HG03175 (cell line): ENCODE measurements at regions not wholly inside any gene's neighbourhood (a gene's known extent, or its start where the extent isn't known, plus 50 kb on each side); places are given as distances from the start of the nearest gene placed in this dataset.

Experiments
- ATAC-seq: cut with Tn5 transposase; IDR thresholded peaks from one replicate; pipeline ENCODE4 v1.9.1; 2021; ENCODE audit warnings: mild to moderate bottlenecking, moderate library complexity; ENCODE audit not compliant: unreplicated experiment

DNA sequence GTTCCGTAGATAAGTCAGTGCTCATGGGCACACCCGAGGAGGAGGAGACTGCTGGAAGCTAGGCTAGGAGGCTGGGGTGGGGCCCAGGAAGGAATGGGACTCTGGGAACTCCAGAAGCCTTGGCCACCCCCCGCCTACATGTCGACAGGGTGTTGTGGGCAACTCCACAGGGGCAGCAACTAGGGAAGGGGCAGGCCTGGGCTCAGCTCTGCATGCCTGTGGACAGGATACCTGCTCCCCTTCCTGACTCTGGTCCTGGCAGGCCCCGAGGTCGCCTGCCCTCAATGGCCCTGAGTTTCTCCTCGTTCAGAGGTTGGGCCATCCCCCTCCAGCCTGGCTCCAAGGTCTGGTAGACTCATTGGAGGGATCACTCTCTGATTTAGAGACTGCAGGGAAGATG, 138.9 kb upstream of the LINGO1 start:
- ATAC-seq, result no peak

DNA sequence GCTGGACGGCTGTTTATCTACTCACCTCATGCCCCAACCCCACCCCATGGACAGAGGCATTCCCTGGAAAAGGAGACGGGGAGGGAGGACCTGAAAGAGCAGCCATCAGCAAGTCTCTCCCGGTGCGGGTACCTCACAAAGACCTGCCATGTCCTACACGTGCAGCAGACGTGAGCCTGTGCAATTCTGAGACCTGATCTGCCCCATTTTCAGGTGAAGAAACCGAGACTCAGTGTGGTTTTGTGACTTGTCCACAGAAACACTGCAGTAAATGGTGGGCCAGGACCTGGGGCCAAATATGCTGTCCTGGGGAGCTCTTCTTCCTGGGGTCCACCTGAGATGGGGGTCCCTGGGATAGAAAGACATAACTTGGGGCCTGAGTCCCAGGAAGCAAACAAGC, 137.0 kb upstream of the LINGO1 start:
- ATAC-seq, result no peak

- ATAC-seq, result no peak
Observed at GRCh38 chr15:77768521-77769078, 135.9 kb upstream of the LINGO1 start.

GRCh38 chr15:77768107-77768506, 135.4 kb upstream of the LINGO1 start:
- no peak for ATAC-seq

DNA sequence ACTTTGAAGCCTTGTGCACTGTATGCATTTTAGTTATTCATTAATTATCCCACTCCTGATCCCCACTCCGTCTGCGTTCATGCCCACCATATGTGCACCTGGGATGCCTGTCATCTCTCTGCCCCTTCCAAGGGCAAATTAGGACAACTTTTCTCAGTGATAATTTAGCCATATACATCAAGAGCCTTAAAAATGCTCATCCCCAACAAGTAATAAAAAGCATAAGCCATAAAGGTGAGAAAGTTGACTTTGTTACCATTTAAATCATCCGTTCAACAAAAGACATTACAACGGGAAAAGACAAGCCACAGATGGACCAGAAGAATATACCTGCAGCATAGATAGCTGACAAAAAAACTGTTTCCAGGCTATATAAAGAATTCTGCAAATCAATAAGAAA, 131.4 kb upstream of the LINGO1 start:
- ATAC-seq, result no peak

- ATAC-seq, result no peak
Observed at GRCh38 chr15:77762747-77763355, 130.1 kb upstream of the LINGO1 start.

DNA sequence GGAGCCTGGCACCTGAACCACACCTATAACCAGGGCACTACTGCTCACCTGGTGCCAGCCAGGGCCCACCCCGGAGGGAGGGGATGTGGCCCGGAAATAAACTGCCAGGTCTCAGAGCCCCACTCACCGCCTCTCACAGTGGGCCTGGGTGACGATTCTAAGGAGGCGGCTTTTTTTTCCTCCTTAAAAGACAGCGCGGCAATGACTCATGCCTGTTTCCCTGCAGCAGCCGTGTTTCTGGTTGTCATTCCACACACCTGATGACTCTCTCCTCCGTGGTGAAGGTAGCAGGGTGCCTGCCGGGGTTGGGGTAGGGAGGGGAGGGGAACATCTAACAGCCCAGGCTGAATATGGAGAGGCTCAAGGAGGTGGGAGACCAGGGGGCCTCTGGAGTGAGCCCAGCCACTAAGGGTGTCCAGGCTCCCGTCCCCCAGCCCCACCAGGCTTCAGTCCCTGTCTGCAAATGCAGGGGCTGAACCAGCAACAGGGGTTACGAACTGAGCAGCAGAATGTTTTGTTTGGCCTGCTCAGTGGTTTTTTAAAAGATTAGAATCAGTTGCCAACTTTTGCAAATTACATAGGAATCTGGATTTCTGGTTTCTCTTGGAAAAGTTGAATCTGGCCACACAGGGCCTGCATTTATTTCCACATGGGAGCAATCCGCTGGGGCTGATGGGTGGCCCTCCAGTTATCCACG, 127.3 kb upstream of the LINGO1 start:
- no peak for ATAC-seq

DNA sequence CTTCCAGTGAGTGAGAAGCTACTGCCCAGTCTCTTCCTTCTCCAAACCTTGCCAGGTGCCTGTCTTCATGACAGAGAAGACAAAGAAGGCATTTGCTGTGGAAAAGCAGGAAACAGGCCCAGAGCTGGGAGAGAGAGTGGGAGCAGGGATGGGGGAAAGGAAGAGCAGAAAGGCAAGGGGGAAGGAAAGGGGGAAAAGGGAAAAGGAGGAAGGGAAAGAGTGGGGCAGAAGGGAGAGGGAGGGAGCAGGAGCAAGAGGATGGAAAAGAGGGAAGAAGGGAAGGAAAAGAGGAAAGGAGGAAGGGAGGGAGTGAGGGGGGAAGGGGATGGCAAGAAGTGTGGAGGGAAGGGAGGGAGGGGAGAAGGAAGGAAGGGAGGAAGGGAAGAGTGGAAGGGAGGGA, 121.2 kb upstream of the LINGO1 start:
- no peak for ATAC-seq

- no peak for ATAC-seq
Observed at GRCh38 chr15:77753281-77753873, 120.7 kb upstream of the LINGO1 start.

DNA sequence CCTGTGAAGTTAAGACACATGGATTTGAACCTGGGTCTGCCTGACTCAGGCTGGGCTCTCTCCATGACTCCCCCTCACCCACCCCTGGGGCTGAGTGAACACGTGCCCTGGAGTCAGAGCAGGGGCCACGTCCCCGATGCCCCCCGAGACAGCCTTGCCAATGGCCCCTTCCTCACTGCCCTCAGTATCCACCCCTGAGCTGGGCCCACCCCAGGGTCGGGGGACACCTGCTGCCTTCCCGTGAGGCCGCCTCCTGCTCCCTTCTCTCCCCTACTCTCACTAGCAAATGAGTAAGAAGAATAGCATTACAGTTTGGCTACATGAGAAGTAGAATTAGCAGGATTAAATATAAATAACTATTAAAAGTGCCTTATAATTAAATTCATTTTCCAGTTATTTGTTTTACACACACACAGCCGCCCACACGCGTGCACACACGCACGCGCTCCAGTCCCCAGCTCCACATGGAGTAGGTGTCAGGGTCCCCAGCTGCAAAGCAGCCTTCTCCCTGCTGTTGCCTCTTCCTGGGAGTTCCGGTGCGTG, 117.4 kb upstream of the LINGO1 start:
- ATAC-seq, result no peak

DNA sequence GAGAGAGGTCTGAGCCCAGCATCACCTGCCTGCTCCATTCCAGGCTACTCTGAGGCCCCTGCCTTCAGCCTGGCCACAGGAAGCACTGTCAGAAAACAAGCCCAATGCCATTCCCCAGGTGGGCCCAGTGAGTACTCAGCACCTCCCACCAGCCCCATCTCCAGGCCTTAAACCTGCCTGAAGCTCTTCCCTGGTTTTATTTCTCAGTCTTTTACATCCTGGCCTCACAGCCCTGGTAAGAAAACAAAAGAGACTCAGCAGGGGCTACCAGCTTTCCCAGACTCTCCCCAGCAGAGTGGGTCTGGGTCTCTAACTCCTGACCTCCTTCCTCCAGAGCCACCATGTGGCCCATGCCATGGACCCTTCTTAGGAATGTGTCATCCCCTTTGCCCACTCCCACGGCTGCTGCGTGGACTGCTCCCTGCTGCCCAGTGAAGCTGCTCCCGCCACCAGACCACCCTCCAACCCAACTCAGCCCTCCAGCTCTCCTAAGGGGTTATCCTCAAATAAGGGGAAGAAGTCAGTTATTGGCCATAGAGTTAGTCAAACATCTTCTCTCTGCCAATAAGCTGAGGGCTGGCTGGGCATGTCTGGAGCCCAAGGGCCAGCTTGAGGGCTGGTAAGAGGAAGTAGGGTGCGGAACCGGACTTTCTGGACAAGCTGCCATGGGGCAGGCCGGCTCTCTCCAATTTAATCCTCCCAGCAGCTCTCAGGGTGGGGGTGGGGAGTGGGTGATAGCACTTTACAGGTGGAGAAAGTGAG, 116.7 kb upstream of the LINGO1 start:
- no peak for ATAC-seq

- no peak for ATAC-seq
Observed at GRCh38 chr15:77748078-77749064, 115.7 kb upstream of the LINGO1 start.

DNA sequence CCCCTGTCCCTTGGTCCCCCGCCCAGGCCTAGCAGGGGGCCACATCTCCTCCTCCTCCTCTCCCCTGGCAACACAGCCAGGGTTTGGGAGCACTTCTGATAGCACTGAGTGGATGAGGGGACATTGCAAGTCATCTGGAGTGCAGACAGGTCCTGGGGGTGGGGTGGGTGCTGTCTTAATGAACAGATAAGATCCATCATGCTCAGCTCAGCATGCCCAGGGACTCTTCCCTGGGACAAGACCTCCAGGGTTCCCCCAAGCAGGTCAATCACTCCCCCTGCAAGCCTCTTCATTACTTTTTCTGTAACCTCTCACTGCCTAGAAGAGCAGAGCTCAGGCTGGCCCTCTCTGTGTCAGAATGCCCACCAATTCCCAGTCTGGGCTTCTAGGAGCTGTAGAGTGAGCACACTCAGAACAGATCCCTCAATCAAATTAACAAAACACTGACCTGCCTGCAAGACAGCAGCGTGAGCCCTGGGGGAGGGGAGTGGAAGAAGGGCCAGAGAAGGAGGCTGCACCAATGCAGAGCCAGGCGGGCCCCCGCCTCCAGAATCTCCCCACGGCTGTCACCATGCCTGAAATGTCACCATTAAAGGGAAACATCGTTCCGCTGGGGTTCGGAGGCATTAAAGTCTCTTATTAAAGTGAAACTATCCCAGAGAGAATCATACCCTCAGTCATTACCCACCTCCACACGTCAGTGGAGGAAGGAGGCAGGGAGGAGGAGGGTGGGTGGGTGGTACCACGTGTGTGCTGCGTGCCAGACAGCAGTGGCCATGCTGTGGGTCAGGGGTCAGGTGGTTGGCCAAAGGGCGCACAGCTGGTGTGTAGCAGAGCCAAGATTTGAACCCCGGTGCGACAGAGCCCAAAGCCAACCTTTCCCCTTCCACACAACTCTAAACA, 114.7 kb upstream of the LINGO1 start:
- no peak for ATAC-seq

GRCh38 chr15:77746254-77747174, 113.8 kb upstream of the LINGO1 start:
- ATAC-seq, result no peak

- no peak for ATAC-seq
Observed at GRCh38 chr15:77744398-77744797, 111.7 kb upstream of the LINGO1 start.

GRCh38 chr15:77742570-77742969, 109.9 kb upstream of the LINGO1 start:
- ATAC-seq, result no peak

DNA sequence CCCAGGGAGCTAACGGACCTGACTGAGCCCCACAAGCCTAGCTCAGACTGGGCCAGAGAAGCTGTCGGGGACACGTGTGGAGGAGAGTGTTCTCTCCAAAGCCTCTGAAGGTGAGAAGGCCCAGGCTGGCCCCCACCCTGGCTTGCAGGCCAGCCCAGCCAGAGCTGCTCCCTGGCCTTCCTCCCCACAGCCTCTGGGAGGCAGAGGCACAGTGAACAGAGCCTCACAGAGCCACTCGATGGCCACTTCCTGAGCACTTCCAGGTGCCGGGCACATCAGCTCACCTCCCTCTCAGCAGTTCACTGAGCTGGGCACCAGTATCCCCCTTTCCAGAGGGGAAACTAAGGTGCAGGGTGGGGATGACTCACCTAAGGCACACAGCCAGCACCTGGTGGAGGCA, 109.4 kb upstream of the LINGO1 start:
- ATAC-seq, result no peak

GRCh38 chr15:77741106-77741505, 108.4 kb upstream of the LINGO1 start:
- no peak for ATAC-seq
